SJCRH30 (cell line): ENCODE measurements at regions not wholly inside any gene's neighbourhood (a gene's known extent, or its start where the extent isn't known, plus 50 kb on each side); places are given as distances from the start of the nearest gene placed in this dataset.
A peak's percentile ranks its signal among the peaks of the same experiment; 100 is the strongest.

Experiments
- DNase-seq, 2 experiments: peaks; one replicate each; pipeline ENCODE4 v3.0.0-alpha.2; 2015 to 2020
- H3K27ac ChIP-seq: fragments of 250-450 bp; sonication (Bioruptor Pico); 2 replicates; pipeline ENCODE4 v1.5.1; 2020; ENCODE audit warnings: mild to moderate bottlenecking, moderate library complexity
- H3K27me3 ChIP-seq: fragments of 250-450 bp; sonication (Bioruptor Pico); 2 replicates; pipeline ENCODE4 v1.5.1; 2020; ENCODE audit warnings: mild to moderate bottlenecking, moderate library complexity
- H3K36me3 ChIP-seq: fragments of 250-450 bp; sonication (Bioruptor Pico); 2 replicates; pipeline ENCODE4 v1.5.1; 2020; ENCODE audit warnings: mild to moderate bottlenecking, moderate library complexity
- H3K4me1 ChIP-seq: fragments of 250-450 bp; sonication (Bioruptor Pico); 2 replicates; pipeline ENCODE4 v1.5.1; 2020; ENCODE audit warnings: mild to moderate bottlenecking, moderate library complexity
- H3K4me3 ChIP-seq: fragments of 250-450 bp; sonication (Bioruptor Pico); 2 replicates; pipeline ENCODE4 v1.5.1; 2020; ENCODE audit warnings: mild to moderate bottlenecking, moderate library complexity
- H3K9me3 ChIP-seq: fragments of 250-450 bp; sonication (Bioruptor Pico); replicated peaks from 2 replicates; pipeline ENCODE4 v1.5.1; 2020; ENCODE audit warnings: mild to moderate bottlenecking, moderate library complexity

GRCh38 chr17:70542876-70543275 is 373.5 kb downstream of the KCNJ2 start:
- peaks cover 6% of the 10 kb centered on the region; the same call in 1 of the 2 replicates for H3K27me3 ChIP-seq
- no peak overlapping the region for H3K27ac ChIP-seq
- no peaks in the 10 kb centered on the region for H3K36me3 ChIP-seq
- no peak overlapping the region for H3K4me3 ChIP-seq
- no peak for DNase-seq
- H3K4me1 ChIP-seq, result no peaks in the 10 kb centered on the region
- no peaks in the 10 kb centered on the region for H3K9me3 ChIP-seq

DNA sequence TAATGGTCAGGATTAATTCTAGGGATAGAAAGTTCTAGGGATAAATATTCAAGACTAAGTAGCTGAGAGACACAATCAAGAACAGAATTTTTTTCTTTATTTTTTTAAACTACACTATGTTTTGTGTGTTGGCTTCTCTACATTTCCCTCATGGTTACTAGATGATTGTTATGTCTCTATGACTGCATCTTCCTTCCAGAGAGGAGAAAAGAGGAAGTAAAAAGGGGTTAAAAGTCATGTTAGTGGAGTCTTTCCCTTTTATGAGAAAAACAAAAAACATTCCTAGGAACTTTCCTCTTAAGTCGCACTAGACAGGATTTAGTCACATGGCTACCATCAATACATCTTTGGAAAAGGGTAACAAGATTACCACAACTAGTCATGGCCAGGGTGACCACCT is 375.0 kb downstream of the KCNJ2 start:
- no peak overlapping the region for H3K4me3 ChIP-seq
- no peaks in the 10 kb centered on the region for H3K9me3 ChIP-seq
- H3K27ac ChIP-seq, result no peak overlapping the region
- H3K4me1 ChIP-seq, result no peaks in the 10 kb centered on the region
- peaks cover 6% of the 10 kb centered on the region; the same call in 1 of the 2 replicates for H3K27me3 ChIP-seq
- no peaks in the 10 kb centered on the region for H3K36me3 ChIP-seq
- DNase-seq, result no peak

DNA sequence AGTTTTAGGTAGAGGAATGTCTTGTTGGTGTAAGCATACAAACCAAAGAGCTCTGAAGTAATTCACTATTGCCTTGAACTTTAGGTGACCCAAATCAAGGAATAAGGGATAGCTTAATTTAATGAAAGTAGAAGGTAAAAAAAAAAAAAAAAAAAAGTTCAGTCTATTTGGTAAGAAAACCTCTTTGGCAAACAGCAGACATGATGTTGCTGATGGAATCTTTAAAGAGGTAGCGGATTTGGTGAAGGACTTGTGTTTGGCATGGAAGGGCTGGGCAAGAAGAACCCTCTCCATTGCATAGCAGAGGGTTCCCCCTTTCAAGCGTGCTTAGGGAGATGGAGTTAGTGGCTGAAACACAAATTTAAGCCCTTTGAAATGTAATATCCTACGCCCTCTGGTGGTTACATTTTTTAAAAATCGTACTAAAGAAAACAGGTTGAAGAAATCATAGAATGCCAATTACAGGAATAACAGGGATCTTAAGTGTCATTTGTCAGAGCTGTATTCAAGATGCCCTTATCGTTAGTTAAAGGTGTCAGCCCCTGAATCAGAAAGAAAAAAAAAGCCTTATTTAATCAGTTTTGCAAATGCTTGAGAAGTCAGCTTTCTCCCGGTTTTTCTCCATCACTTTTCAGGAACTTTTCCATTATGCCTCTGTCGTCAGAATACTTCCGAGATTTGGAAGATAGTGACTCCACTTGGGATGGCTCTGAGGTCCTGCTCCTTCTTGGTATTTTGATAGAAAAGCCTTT is 383.1 kb downstream of the KCNJ2 start:
- H3K27ac ChIP-seq, result no peak overlapping the region
- H3K27me3 ChIP-seq, result no peaks in the 10 kb centered on the region; the same call in 1 of the 2 replicates
- H3K4me3 ChIP-seq, result no peak overlapping the region
- no peaks in the 10 kb centered on the region for H3K36me3 ChIP-seq
- H3K4me1 ChIP-seq, result no peaks in the 10 kb centered on the region
- H3K9me3 ChIP-seq, result no peaks in the 10 kb centered on the region
- peak; percentile 10 to 61 for DNase-seq

GRCh38 chr17:70552982-70553334 is 383.6 kb downstream of the KCNJ2 start:
- no peak for DNase-seq
- Histone ChIP-seq H3K27me3 (no peaks in the 10 kb centered on the region; the same call in 1 of the 2 replicates), H3K36me3 (no peaks in the 10 kb centered on the region), H3K27ac (no peak overlapping the region), H3K9me3 (no peaks in the 10 kb centered on the region), H3K4me3 (no peak overlapping the region), H3K4me1 (no peaks in the 10 kb centered on the region)

- no peaks in the 10 kb centered on the region for H3K4me1 ChIP-seq
- no peak overlapping the region for H3K27ac ChIP-seq
- no peak for DNase-seq
- H3K4me3 ChIP-seq, result no peak overlapping the region
- H3K9me3 ChIP-seq, result no peaks in the 10 kb centered on the region
- H3K36me3 ChIP-seq, result no peaks in the 10 kb centered on the region
- no peaks in the 10 kb centered on the region; the same call in 1 of the 2 replicates for H3K27me3 ChIP-seq
Observed at GRCh38 chr17:70555723-70556122, 386.4 kb downstream of the KCNJ2 start.

GRCh38 chr17:70558821-70559220 is 389.5 kb downstream of the KCNJ2 start:
- H3K27ac ChIP-seq, result no peak overlapping the region
- H3K36me3 ChIP-seq, result no peaks in the 10 kb centered on the region
- H3K9me3 ChIP-seq, result no peaks in the 10 kb centered on the region
- no peak for DNase-seq
- H3K27me3 ChIP-seq, result no peaks in the 10 kb centered on the region; the same call in none of the 2 replicates
- no peaks in the 10 kb centered on the region for H3K4me1 ChIP-seq
- H3K4me3 ChIP-seq, result no peak overlapping the region

GRCh38 chr17:70560471-70560870 is 391.1 kb downstream of the KCNJ2 start:
- H3K27ac ChIP-seq, result no peak overlapping the region
- DNase-seq, result no peak
- no peaks in the 10 kb centered on the region for H3K9me3 ChIP-seq
- H3K36me3 ChIP-seq, result no peaks in the 10 kb centered on the region
- H3K4me1 ChIP-seq, result no peaks in the 10 kb centered on the region
- no peak overlapping the region for H3K4me3 ChIP-seq
- H3K27me3 ChIP-seq, result no peaks in the 10 kb centered on the region; the same call in none of the 2 replicates

DNA sequence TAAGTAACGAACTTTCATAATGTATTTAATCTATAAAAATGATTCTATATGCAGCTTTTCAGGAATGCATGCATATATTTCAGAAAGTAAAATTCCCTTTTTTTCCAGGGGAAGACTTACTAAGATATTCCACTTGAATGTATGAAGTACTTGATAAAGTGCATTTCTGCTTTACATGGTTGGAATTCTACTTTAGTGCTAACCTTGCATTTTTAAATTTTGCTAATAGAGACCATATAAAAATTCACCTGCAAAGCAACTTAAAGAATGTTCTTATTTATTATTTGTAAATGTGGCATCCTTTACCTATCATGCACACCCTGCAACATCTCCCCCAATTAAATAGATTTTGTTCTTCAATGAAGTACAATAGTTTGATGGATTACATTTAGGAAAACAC is 392.8 kb downstream of the KCNJ2 start:
- Histone ChIP-seq H3K27ac (no peak overlapping the region), H3K36me3 (no peaks in the 10 kb centered on the region), H3K27me3 (no peaks in the 10 kb centered on the region; the same call in 1 of the 2 replicates), H3K9me3 (no peaks in the 10 kb centered on the region), H3K4me1 (no peaks in the 10 kb centered on the region), H3K4me3 (no peak overlapping the region)
- DNase-seq, result no peak

DNA sequence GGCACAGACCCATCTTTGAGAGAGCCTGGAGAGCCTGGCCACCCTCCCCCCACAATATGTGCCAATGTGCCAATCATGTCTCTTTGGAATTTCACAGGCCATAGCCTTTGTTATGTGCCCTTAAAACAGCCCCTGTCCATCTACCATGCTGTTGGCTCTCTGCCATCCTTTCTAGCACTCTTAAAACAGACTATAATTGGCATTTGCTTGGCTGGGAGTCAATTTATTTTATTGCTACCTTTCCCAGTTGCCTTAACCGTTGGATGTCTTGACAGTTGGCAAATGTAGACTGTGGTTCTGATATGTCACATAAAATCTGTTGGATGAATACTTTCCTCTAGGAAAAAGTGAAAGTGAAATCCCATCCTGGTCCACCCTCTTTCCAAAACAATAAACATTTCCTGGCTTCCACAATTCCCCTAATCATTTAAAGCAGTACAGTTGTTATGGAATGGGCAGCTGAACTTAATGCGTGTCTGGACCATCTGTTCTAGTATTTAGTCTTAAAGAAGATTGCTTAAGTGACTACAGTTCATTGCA is 394.0 kb downstream of the KCNJ2 start:
- Histone ChIP-seq H3K4me3 (no peak overlapping the region), H3K9me3 (no peaks in the 10 kb centered on the region), H3K36me3 (no peaks in the 10 kb centered on the region), H3K27me3 (no peaks in the 10 kb centered on the region; the same call in 1 of the 2 replicates), H3K27ac (no peak overlapping the region), H3K4me1 (no peaks in the 10 kb centered on the region)
- peak in 1 of 2 experiments; percentile 33 for DNase-seq

DNA sequence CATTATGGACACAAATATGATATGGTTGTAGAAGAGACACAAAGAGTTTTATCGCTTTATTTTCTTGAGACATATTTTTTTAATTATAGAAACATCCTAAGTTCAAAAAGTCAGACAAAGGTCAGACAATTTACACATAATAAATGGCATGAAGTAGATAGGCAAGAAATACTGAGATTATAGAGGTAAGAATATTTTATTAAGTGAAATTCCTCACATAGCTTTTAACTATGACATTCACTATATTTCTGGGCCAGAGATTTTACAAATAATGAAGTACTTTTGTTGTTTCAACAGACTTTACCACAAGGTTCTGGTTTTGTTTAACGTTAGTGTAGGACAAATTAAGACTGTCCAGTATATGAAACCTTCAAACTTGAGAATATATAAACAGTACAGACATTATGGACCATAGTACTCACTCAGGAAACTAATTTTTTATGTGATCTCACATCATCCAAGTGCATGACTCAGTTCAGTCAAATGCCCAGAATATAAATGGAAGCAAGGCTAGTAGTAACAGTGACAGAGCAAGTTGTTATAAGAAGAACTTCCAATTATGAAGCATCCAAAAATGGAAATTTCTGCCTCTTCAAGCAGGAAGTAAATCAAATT is 394.8 kb downstream of the KCNJ2 start:
- Histone ChIP-seq H3K27me3 (no peaks in the 10 kb centered on the region; the same call in 1 of the 2 replicates), H3K27ac (no peak overlapping the region), H3K36me3 (no peaks in the 10 kb centered on the region), H3K9me3 (no peaks in the 10 kb centered on the region), H3K4me1 (no peaks in the 10 kb centered on the region), H3K4me3 (no peak overlapping the region)
- DNase-seq, result no peak

- Histone ChIP-seq H3K27me3 (no peaks in the 10 kb centered on the region; the same call in 1 of the 2 replicates), H3K27ac (no peak overlapping the region), H3K36me3 (no peaks in the 10 kb centered on the region), H3K4me3 (no peak overlapping the region), H3K4me1 (no peaks in the 10 kb centered on the region), H3K9me3 (no peaks in the 10 kb centered on the region)
- no peak for DNase-seq
Observed at GRCh38 chr17:70569128-70569527, 399.8 kb downstream of the KCNJ2 start.

DNA sequence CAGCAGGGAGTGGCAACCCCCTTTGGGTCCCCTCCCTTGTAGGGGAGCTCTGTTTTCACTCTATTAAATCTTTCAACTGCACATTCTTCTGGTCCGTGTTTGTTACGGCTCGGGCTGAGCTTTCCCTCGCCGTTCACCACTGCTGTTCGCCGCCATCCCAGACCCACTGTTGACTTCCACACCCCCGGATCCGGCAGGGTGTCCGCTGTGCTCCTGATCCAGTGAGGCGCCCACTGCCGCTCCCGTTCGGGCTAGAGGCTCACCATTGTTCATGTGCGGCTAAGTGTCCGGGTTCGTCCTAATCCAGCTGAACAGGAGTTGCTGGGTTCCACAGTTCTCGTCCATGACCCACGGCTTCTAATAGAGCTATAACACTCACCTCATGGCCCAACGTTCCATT is 408.1 kb downstream of the KCNJ2 start:
- Histone ChIP-seq H3K4me1 (no peaks in the 10 kb centered on the region), H3K27ac (no peak overlapping the region), H3K4me3 (no peak overlapping the region), H3K9me3 (no peaks in the 10 kb centered on the region), H3K27me3 (no peaks in the 10 kb centered on the region; the same call in 1 of the 2 replicates), H3K36me3 (no peaks in the 10 kb centered on the region)
- no peak for DNase-seq

DNA sequence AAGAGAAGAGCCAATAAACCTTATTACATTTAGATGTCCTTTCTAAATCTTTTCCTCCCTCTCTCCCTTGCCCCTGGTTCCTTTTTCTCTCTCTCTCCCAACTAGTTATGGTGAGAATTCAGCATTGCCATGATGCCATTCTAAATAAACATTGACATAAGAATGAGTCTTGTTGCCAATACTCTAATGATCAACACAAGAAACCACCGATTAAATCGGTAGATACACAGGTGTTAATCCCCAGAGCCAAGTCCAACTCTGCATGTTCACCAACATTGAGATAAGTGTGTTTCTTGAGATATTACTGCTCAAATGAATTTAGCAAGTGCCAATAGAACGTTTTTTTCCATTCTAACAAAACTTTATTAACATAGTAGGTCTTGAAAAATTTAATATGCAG is 412.1 kb downstream of the KCNJ2 start:
- Histone ChIP-seq H3K27me3 (no peaks in the 10 kb centered on the region), H3K36me3 (no peaks in the 10 kb centered on the region), H3K27ac (no peak overlapping the region), H3K4me1 (no peaks in the 10 kb centered on the region), H3K4me3 (no peak overlapping the region), H3K9me3 (no peaks in the 10 kb centered on the region)
- no peak for DNase-seq

DNA sequence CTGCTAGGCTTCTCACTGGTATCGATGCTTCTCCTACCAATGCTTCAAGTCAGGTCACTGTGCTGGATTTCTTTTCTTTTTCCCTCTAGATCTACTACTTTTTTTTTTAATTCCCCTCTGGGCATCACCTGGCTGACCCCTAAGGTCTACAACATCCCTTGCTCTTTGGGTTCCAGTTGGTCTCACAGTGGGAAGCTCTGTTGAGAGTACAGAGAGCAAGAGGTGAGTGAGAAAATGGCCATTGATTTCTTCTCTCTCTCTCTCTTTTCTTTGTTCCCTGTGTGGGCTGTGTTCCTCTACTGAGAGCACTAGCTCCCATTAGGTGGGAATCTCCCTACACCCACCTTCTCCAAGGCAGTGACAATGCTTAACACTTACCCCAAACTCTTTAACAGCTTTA is 413.4 kb downstream of the KCNJ2 start:
- Histone ChIP-seq H3K27ac (no peak overlapping the region), H3K4me3 (no peak overlapping the region), H3K4me1 (no peaks in the 10 kb centered on the region), H3K27me3 (no peaks in the 10 kb centered on the region), H3K36me3 (no peaks in the 10 kb centered on the region), H3K9me3 (no peaks in the 10 kb centered on the region)
- DNase-seq, result no peak

- Histone ChIP-seq H3K4me1 (no peaks in the 10 kb centered on the region), H3K9me3 (no peaks in the 10 kb centered on the region), H3K4me3 (no peak overlapping the region)
Observed at GRCh38 chr17:70584255-70584654, 414.9 kb downstream of the KCNJ2 start.

More at GRCh38 chr17:70584255-70584654, 414.9 kb downstream of the KCNJ2 start:
- Histone ChIP-seq H3K27ac (no peak overlapping the region), H3K27me3 (no peaks in the 10 kb centered on the region), H3K36me3 (no peaks in the 10 kb centered on the region)
- DNase-seq, result no peak
